CD14-positive monocyte (primary cell): ENCODE measurements at regions not wholly inside any gene's neighbourhood (a gene's known extent, or its start where the extent isn't known, plus 50 kb on each side); places are given as distances from the start of the nearest gene placed in this dataset.

Experiments used
- DNase-seq, 3 donors: peaks; one replicate each; pipeline ENCODE4 v3.0.0-alpha.2; 2011 to 2022
- H2AFZ ChIP-seq: 2 replicates; pipeline ENCODE4 v1.6.0; 2012; ENCODE audit warnings: mild to moderate bottlenecking, low read depth, low read length, inconsistent platforms; ENCODE audit not compliant: insufficient read depth, poor library complexity, severe bottlenecking
- H3K27ac ChIP-seq, 2 donors: 1 replicate in 1 of 2; 2 replicates in 1 of 2; pipeline ENCODE4 v1.5.1; 2012 to 2013; ENCODE audit warnings: low read length in 2 of 2, control low read depth in 1 of 2, inconsistent platforms in 1 of 2, low read depth in 1 of 2, mild to moderate bottlenecking in 1 of 2
- H3K27me3 ChIP-seq, 2 donors: one replicate each; pipeline versions ENCODE4 v1.6.0 to v1.6.1; 2011 to 2013; ENCODE audit warnings: low read length in 2 of 2; ENCODE audit not compliant: control insufficient read depth in 2 of 2, insufficient read depth in 2 of 2
- H3K36me3 ChIP-seq, 2 donors: replicated peaks in 1 of 2; 1 replicate in 1 of 2; 2 replicates in 1 of 2; pipeline versions ENCODE4 v1.5.1 to v1.6.1; 2012 to 2013; ENCODE audit warnings: low read length in 2 of 2, control low read depth in 1 of 2, inconsistent platforms in 1 of 2, mild to moderate bottlenecking in 1 of 2; ENCODE audit not compliant: insufficient read depth in 2 of 2, control insufficient read depth in 1 of 2
- H3K4me1 ChIP-seq, 2 donors: 1 replicate in 1 of 2; 2 replicates in 1 of 2; pipeline versions ENCODE4 v1.5.1 to v1.6.1; 2012 to 2013; ENCODE audit warnings: low read length in 2 of 2, control low read depth in 1 of 2, inconsistent platforms in 1 of 2, mild to moderate bottlenecking in 1 of 2, moderate library complexity in 1 of 2; ENCODE audit not compliant: insufficient read depth in 2 of 2, control insufficient read depth in 1 of 2
- H3K4me2 ChIP-seq: replicated peaks from 2 replicates; pipeline ENCODE3; 2012; ENCODE audit warnings: low read length, moderate library complexity, mild to moderate bottlenecking; ENCODE audit not compliant: poor library complexity, severe bottlenecking; ENCODE audit errors: extremely low read depth
- H3K4me3 ChIP-seq, 3 experiments: fragments of 200-600 bp in 1 of 3; sonication (generic) in 1 of 3; replicated peaks in 1 of 3; 1 replicate in 2 of 3; 2 replicates in 1 of 3; pipeline ENCODE4 v1.5.1; 2011 to 2013; ENCODE audit warnings: low read length in 3 of 3, mild to moderate bottlenecking in 3 of 3, control low read depth in 2 of 3, low read depth in 2 of 3, inconsistent platforms in 1 of 3, moderate library complexity in 1 of 3
- H3K79me2 ChIP-seq: 2 replicates; pipeline ENCODE4 v1.6.0; 2012; ENCODE audit warnings: mild to moderate bottlenecking, control low read depth, inconsistent platforms, low read length, moderate library complexity; ENCODE audit not compliant: insufficient read depth
- H3K9ac ChIP-seq: 2 replicates; pipeline ENCODE4 v1.6.0; 2017; ENCODE audit warnings: low read length, mild to moderate bottlenecking; ENCODE audit not compliant: insufficient read depth, poor library complexity, severe bottlenecking
- H3K9me3 ChIP-seq, 2 donors: replicated peaks in 1 of 2; 1 replicate in 1 of 2; 2 replicates in 1 of 2; pipeline versions ENCODE4 v1.5.1 to v1.6.1; 2012 to 2013; ENCODE audit warnings: low read length in 2 of 2, control low read depth in 1 of 2; ENCODE audit not compliant: control insufficient read depth in 1 of 2, insufficient read depth in 1 of 2
- H4K20me1 ChIP-seq: 2 replicates; pipeline ENCODE4 v1.6.0; 2012; ENCODE audit warnings: mild to moderate bottlenecking, low read length, control low read depth, moderate library complexity; ENCODE audit not compliant: insufficient read depth
- H3K27ac Mint-ChIP-seq, 7 donors: one replicate each; pipeline ENCODE4 v1.8.0; 2020; ENCODE audit warnings: mild to moderate bottlenecking in 7 of 7, mixed read lengths in 7 of 7, moderate library complexity in 6 of 7, inconsistent platforms in 2 of 7
- H3K27me3 Mint-ChIP-seq, 3 donors: one replicate each; pipeline ENCODE4 v1.8.0; 2021 to 2022; ENCODE audit warnings: low read depth in 3 of 3, mild to moderate bottlenecking in 3 of 3, mixed read lengths in 3 of 3, moderate library complexity in 3 of 3, inconsistent platforms in 1 of 3
- H3K36me3 Mint-ChIP-seq, 2 donors: one replicate each; pipeline ENCODE4 v1.8.0; 2020; ENCODE audit warnings: mixed read lengths in 2 of 2, inconsistent platforms in 1 of 2, mild to moderate bottlenecking in 1 of 2
- H3K4me1 Mint-ChIP-seq: one replicate; pipeline ENCODE4 v1.8.0; 2020; ENCODE audit warnings: mild to moderate bottlenecking, mixed read lengths
- H3K4me3 Mint-ChIP-seq, 2 donors: one replicate each; pipeline ENCODE4 v1.8.0; 2020; ENCODE audit warnings: mild to moderate bottlenecking in 2 of 2, mixed read lengths in 2 of 2, moderate library complexity in 1 of 2
- H3K9me3 Mint-ChIP-seq, 7 donors: one replicate each; pipeline ENCODE4 v1.8.0; 2020 to 2022; ENCODE audit warnings: mixed read lengths in 7 of 7, mild to moderate bottlenecking in 6 of 7, moderate library complexity in 6 of 7, inconsistent platforms in 2 of 7
- CTCF ChIP-seq: fragments of 200-600 bp; IDR thresholded peaks from one replicate; pipeline ENCODE4 v1.8.0; 2022; ENCODE audit warnings: antibody characterized with exemption, mild to moderate bottlenecking
- WGBS: methylation state at CpG from one replicate; pipeline ENCODE4 v1.1.5; 2013; ENCODE audit warnings: missing lambda C conversion rate; ENCODE audit not compliant: insufficient coverage; 5-methylcytosine and 5-hydroxymethylcytosine counted together
- intact Hi-C, 2 donors: fragments of 100-400 bp; cut with micrococcal nuclease; formaldehyde crosslinking; loops; one replicate each; pipeline versions ENCODE4 v1.15.0 to v1.15.1; 2023

GRCh38 chr10:64215088-64215487 is 693.9 kb downstream of the REEP3 start:
- H3K27me3 ChIP-seq, result no peaks in the 10 kb centered on the region
- no peak overlapping the region for H2AFZ ChIP-seq
- no peak overlapping the region for H3K27ac ChIP-seq
- no peaks in the 10 kb centered on the region for H4K20me1 ChIP-seq
- H3K9me3 Mint-ChIP-seq, result peaks cover 0 to 2% (median 0%) of the 10 kb centered on the region in 7 donors
- no peak overlapping the region for H3K4me2 ChIP-seq
- intact Hi-C loops, result no loop called here
- H3K4me3 ChIP-seq, result no peak overlapping the region
- H3K27me3 Mint-ChIP-seq, result no peaks in the 10 kb centered on the region
- DNase-seq, result no peak
- no peaks in the 10 kb centered on the region for H3K36me3 Mint-ChIP-seq
- TF ChIP-seq CTCF, result no peak
- no peaks in the 10 kb centered on the region for H3K79me2 ChIP-seq
- no peaks in the 10 kb centered on the region for H3K4me1 ChIP-seq
- no peak overlapping the region for H3K9ac ChIP-seq
- H3K9me3 ChIP-seq, result no peaks in the 10 kb centered on the region
- no peak overlapping the region for H3K27ac Mint-ChIP-seq
- WGBS, result no CpG with 5 or more reads among the region's 1 CpG
- no peak overlapping the region for H3K4me3 Mint-ChIP-seq
- no peaks in the 10 kb centered on the region for H3K36me3 ChIP-seq
- H3K4me1 Mint-ChIP-seq, result no peaks in the 10 kb centered on the region

- Histone ChIP-seq H3K79me2 (no peaks in the 10 kb centered on the region), H3K36me3 (no peaks in the 10 kb centered on the region), H3K27me3 (no peaks in the 10 kb centered on the region), H3K4me1 (no peaks in the 10 kb centered on the region), H3K4me2 (no peak overlapping the region), H3K4me3 (no peak overlapping the region), H4K20me1 (no peaks in the 10 kb centered on the region), H2AFZ (no peak overlapping the region), H3K9ac (no peak overlapping the region), H3K27ac (no peak overlapping the region), H3K9me3 (peaks cover 12 to 18% of the 10 kb centered on the region in 2 donors)
- intact Hi-C loops, result no loop called here
- H3K4me3 Mint-ChIP-seq, result no peak overlapping the region
- no peak for DNase-seq
- 90% methylated on average over 2 of the region's 6 CpGs for WGBS
- no peak for TF ChIP-seq CTCF
- no peak overlapping the region for H3K27ac Mint-ChIP-seq
- H3K36me3 Mint-ChIP-seq, result no peaks in the 10 kb centered on the region
- peaks cover 0 to 2% (median 0%) of the 10 kb centered on the region in 3 donors for H3K27me3 Mint-ChIP-seq
- H3K9me3 Mint-ChIP-seq, result peaks cover 5 to 14% (median 9%) of the 10 kb centered on the region in 7 donors
- no peaks in the 10 kb centered on the region for H3K4me1 Mint-ChIP-seq
Observed at GRCh38 chr10:64219271-64220025, 698.2 kb downstream of the REEP3 start.
